ENCODE measurements at regions not wholly inside any gene's neighbourhood (a gene's known extent, or its start where the extent isn't known, plus 50 kb on each side); places are given as distances from the start of the nearest gene placed in this dataset.
"Not testable (repeated sequence)": the region's sequence is repeated elsewhere in the genome, so short reads cannot be mapped to it uniquely, and the experiment has no call there.

DNA sequence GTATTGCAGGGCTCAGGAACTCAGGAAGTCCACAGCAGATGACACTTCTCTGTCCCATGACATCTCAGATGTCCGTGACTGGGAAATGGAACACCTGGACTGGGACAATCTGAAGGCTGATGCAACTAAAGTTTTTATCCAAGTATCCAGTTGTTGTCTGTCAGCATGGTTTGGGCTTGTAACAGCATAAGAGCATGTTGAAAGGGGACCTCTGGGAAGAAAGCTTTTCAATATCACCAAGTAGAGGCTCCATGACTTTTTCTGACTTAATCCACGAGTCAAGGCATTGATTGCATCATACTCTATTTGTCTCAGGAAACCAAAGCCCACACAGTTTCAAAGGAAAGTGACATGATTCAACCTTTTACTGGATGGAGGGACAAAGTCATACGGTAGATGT, 807.7 kb downstream of the MTRR start:
- DNase-seq: no peak

DNA sequence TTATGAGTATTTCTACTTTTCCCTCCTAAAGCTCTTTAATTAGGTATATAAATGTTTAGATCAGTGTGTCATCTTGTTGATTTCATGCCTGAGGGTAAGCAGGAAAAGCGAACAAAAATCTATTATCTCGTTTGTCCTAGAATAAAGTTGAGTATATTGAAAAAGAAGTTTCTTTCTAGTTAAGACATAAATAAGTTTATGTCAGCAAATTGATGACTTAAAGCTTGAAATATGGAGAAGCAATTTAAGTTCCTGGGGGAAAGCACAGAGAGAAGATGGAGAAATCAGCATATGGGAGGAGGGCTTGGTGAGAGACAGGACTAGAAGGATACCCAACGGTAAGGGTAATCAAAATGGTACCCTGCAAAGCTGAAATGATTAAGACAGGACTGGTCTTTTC, 813.4 kb downstream of the MTRR start:
- DNase-seq: no peak

DNA sequence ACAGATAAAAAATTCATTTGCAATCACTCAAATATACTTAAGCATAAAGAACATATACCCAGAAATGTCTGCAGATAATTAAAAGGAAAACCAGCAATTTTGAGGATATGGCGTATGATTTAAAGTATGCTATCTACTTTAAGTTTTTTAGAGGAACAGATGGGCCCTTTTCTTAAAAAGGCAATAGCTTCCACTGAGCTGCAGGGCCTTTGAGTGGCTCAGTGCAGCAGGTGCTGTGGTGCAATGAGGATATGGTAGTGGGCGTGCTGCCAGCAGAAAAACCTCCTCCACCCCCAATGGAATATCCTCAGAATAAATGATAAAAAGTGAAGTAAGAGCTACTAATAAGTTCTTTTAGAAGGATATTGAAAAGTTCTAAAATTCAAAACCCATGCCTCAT, 814.5 kb downstream of the MTRR start:
- no peak for DNase-seq

DNA sequence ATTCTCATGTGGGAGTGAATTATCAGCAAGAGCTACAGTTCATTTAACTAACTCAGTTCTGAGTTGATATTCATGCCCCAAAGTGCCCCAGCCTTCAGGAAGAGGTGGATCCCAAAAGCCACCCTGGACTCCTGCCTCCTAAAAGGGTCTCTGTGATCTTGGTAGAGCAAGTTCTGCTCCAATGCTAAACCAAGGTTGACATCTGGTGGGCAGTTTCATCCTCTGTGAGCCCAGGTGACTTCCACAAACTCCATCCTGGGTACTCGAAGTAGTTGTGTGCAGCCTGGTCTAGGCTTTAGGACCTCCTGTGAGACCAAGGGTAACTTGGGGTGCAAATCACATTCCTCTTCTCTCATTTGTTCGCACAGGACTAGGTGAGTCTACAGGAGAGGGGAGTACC, 816.8 kb downstream of the MTRR start:
- DNase-seq: no peak

DNA sequence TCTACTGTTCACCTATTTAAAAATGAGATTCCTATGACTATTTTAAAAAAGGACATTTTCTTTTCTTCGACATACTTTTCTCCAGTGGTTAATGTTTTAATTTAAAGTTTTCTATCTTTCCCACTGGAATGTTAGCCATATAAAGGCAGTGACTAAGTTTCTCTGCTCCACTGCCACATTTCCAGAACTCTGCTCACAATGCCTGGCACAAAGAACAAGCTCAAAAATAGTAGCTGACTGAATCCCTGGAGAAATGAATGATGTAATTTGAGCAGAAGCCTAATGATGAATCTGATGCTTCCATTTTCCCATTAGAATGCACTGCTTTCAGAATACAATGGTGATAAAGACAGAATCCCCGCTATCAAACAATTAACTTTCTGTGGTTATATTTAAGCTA, 817.8 kb downstream of the MTRR start:
- DNase-seq: no peak

DNA sequence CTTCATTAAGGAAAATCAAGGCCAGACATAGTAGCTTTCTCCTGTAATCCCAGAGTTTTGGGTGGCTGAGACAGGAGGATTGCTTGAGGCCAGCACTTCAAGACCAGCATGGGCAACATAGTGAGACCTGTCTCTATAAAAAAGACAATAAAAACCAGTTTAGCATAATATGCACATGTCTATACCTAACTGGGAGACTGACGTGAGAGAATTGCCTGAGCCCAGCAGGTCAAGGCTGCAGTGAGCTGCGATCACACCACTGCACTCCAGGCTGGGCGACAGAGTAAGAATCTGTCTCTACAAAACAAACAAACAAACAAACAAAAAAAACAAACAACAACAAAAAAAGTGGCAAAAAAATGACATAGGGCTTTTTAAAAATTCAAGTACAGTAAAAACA, 820.8 kb downstream of the MTRR start:
- DNase-seq: no peak

DNA sequence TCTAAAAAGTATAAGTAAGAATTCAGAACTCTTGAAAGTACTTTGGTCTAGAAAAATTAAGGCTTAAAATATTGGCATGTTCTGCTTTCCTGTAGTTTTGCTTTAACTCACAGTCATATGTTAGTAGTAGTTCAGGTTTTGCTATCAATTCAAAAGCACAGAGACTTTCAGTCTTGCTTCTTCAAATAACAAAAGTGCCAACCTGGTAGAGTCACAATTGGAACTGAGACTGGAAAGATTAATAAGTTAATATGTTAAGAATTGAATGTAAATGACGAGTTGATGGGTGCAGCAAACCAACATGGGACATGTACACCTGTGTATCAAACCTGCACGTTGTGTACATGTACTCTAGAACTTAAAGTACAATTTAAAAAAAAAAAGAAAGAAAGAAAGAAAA, 822.3 kb downstream of the MTRR start:
- no peak for DNase-seq

DNA sequence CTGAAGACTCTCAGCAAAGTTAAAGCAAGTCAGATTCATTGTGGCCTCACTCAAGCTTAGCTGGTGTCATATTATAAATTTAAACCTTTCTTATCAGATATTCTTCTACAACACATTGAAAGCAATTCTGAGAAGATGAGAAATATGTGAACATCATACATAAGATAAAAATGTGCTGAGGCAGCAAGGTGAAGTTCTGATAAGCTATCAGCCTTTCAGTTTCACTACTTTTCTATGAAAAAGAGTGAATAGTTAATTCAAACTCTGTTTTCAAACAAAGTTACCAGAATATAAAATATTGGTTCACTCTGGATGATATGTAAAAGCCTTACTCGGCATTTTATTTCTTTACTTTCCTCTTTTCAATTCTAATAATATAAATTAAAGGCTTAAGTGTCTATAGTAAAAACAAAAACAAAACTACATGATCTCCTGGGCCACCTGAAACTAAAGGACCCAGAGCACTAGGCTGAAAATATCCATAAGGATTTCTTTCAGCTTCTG, 824.4 kb downstream of the MTRR start:
- DNase-seq: no peak

DNA sequence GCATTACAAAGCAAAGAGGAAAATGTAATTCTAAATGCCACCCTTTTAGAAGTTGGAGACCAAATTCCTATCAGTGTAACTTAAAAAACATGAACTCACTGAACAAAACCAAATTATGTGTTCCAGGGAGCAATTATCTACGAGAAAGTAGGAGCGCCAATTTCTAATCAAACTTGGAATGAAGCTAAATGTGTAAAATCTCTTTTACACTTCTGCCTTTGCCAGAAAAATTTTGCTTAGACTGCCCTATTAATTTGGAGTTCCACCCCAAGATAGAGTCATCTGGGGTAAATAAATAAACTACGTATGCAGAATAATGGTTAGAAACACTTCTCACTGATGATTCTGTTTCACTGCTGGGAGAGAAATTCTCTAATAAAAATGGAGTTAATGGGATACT, 825.6 kb downstream of the MTRR start:
- DNase-seq: no peak

DNA sequence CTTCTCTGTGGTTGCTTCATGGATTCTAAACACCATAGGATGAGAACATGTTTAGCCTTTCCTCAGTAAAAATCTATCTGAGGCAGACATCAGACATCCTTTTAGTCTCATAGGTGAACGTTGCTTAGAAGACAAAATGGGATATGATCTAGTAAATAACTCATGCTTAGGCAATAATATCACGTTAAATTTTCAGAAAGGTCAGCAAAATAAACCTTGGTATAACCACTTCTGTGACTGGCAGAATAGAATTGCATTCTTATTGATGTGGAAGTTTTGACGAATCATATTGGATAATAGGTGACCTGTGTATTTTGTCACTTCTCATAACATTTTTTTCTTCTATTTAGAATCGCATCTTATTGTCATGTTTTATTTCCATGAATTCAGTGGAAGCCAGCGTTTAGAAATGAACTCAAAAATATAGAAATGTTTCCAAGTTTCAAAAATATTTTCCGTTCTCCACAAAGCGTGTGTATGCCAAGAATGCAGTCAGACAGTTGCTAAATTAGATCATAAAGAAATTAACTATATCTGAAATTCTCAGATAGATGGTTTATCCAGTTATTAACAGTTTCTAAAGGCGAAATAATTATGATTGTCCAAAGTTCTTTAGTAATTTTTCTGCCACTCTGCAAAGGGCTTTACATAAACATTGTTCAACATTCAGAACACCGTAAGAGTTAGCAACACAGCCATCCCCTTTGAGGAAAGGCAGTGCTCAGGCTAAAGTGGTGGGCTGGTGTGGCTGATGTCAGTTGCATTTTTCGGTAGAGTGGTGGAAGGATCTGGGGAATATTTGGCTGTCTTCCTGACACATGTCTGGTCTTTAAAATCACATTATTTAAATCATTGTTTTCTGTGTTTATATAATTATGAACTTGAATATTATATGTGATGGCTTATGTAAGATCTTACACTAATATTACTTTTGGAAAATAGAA, 827.2 kb downstream of the MTRR start:
- no peak for DNase-seq

DNA sequence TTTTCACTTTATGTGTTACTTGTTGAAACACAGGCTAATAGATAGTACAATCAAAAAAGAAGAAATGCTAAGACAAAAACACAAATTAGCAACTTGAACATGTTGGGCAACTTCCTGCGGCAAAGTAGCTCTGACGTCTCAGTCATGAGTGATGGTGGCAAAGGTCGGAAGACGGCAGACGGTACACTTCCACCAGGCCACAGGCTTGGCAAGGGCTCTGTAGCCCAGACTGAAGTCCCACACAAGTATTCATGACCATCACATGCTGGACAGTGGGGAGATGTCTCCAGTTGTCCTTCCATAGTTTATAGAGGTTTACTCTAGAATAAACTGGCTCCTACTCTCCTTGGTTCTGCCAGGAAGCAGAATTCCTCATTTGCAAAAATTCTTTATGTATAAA, 831.3 kb downstream of the MTRR start:
- no peak for DNase-seq

DNA sequence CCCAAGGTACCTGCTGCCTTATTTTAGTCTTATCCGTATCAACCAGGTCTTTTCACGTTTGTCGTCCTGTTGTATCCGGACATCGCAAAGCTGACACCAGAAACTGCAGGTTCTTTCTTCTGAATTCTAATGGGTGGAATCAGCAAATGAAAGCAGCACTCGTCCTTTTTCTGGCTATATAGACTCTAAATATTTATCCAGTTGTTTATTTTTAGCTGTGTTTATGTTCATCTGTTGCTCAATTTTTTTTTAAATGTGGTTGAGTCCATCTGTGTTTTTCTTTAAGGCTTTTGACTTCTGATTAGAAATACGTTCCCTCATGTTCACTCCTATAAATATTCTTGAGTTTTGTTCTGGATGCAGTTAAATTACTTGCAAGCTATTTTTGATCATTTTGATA, 831.7 kb downstream of the MTRR start:
- DNase-seq: no peak

DNA sequence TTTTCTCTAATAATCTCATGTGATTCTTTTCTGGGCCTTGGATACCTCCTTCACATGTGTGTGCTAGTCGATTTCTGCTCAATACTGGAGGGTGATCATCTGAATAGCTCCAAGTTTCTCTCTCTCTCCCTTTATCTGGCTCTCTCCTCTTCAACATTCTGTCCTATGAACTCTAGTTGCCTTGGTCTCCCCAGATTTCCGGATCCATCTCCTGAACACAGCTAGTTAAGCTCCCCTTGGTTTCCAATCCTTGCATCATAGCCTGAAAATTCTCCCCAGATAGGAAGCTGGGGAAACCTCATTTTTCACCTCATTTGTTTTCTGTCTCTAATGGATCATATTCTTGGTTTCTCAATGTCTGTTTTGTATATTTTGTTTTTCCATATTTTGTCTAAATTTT, 832.3 kb downstream of the MTRR start:
- DNase-seq: no peak

DNA sequence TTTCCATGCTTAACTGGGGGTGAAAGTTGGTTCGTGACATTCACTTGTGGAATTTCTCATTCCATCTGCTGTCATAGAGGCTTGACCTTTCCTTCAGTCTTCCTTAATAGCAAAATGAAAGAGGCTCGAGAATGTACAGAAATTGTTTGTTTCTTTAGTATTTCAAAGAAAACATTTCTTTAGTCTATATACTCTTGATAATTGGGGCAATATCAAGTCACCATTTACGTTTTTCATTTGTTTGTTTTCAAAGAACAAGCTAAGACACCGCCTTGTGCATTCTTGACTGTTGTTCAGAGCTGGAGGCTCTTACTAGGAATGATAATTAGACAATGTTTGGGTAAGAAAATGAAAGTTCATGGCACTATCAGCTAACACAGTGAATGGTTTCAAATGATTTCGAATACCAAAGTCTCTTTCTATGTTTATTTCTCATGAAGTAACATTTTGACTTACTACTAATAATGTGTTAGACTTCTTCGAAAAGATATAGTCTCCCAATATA, 835.4 kb downstream of the SEMA5A start:
- no peak for DNase-seq

DNA sequence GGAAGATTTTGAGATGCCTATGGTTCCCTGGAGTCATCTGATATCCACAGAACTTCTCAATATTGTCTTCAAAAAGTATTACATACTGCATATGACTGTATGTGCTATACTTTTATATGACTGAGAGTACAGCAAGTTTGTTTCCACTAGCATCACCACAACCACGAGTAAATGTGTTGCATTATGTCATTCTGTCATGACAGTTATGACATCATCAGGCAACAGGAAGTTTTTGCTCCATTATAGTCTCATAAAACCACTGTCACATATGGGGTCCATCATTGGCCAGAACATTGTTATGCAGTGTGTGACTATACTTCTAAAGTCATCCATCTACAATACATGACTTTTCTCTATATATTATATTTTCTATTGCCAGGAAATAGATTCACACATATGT, 831.7 kb downstream of the SEMA5A start:
- DNase-seq: no peak

DNA sequence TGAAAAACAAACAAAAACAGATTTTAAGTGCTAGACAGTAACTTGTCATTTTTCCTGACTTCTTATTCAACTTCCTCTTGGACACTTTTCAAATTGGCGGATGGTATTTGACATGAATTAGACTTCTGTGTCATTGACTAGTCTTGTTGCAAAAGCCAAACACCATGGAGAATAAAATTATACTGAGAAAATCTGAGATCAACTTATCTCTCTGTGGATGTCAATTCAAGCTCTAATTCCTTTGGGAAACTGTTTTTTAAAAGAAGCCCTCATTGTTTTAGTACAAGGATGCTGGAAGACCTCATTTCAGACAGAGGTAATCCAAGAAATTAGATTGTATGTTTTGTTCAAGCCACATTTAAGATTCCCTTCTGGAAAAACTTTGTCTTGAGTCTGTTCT, 831.0 kb downstream of the SEMA5A start:
- DNase-seq: no peak

DNA sequence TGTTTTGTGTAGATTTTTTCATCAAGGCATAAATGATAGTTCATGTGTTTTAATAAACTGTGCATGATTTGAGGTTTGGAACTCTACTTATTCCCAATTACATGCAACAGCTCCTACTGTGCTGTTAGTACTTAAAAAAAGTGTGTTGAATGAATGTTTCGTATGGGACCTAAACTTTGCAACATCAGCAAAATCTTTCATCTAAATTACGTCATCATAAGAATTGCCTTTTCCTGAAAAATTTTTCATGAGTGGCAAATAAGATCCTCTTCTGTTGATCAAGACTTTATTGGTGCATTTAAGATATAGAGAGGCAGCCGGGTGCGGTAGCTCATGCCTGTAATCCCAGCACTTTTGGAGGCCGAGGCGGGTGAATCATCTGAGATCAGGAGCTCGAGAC, 826.1 kb downstream of the SEMA5A start:
- no peak for DNase-seq

DNA sequence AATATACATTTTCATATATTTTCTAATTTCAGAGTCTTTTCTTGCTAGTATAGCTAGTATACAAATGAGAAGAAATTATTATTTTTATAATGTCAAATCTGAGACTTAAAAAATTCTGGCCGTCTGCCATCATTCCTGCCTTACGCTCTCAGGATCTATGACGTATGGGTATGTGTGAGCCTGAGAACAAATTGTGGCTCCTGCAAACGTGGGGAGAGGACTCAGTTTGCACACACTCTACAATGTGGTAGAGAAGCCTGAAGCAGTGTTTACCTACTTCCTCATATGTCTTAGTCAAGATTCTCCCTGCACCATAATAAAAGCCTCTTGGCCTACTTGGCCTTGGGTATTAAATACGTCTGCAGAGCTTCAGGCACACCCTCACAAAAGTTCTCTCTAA, 825.4 kb downstream of the SEMA5A start:
- DNase-seq: no peak

DNA sequence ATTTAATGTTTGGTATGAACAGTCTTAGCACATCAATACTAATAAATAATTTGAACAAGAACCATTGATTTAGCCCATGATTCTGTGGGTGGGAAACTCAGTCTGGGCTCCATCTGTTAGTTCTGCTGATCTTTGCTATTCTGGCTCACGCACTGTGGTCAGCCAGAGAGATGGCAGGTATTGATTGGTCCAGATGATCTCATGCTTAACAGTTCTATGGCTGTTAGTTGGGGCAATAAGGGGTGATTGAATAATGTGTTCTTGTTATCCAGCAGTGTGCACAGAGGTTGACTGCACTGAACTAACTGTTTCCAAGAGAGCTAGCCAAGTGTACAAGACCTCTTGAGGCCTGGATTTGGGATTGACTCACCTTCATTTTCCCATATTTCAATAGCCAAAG, 824.3 kb downstream of the SEMA5A start:
- DNase-seq: no peak

DNA sequence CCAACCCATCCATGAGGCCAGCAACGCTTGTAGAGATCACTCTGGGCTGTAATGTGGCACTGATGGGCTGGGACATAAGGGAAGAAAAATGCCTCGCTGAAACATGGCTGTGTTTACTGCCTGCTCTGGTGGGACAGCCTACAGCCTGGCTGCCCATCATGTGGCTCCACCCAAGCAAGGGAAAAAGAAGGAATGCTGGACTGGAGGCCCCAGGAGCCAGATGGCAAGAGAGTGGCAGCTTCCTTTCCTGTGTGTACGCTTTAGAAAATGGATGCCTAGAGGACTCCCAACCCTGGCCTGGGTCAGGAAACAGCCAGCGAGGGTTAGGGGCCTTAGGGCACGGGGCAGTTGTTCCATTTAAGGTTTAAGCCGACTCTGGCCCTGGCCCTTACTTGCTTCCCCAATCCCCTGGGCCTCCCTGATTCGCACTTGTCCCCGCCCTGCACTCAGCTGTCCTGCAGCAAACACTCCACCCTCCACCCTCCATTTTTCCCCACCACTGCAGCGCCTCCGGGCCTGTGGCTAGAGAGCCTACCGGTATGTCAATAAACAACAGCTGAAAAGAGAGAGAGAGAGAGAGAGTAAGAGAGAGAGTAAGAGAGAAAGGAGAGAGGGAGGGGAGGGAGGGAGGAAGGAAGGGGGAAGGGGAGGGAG, 819.4 kb downstream of the SEMA5A start:
- no peak for DNase-seq

DNA sequence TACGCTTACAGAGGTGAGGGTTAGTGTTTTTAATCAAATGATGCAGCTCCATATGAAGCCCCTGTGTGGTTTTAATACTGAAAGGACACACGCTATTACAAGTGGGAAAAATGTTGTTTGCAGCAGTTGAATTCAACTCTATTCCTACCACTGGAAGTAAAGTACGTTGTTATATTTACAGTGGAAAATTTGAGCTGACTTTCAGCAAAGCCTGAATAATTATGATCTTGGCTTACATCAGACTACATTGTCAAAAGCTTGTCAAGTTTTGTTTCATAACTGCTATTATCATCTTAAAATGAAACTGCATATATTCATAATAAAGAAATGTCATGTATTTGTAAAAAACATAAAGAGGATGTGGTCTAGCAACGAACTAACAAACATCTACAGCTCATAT, 818.5 kb downstream of the SEMA5A start:
- DNase-seq: no peak

DNA sequence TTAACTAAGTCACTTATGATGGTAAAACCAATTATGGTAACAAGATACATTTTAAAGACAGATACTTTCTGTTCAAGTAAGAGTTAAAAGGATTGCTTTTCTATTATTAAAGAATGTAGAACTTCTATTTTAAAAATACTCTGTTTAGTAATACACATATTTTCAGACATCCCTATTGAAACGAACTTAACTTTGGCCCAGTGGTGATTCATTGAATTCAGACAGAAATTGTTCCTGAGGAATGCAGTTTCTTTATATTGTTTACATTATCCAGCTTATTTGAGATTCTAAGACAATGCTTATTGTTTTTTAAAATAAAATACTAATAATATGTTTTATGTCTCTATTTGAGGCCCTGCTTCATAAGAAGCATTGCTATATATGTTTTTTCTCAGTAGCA, 816.4 kb downstream of the SEMA5A start:
- DNase-seq: no peak

DNA sequence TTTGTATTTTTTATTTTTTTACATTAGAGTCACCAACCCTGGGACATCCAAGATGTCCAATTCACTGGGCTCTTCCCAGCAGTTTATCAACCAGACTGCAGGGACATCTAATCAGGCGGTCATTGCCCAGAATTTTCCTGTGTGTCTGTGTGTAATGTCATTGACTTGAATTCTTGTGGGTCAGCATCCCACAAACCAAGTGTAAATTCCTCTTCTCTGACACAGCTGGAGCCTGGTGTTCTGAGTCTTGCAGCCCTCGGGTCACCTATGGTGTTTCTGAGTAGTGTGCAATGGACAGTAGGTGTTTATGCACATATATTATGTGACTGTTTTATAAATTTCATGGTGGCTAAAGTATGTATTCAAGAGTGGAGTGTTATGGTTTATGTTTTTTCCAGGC, 815.7 kb downstream of the SEMA5A start:
- DNase-seq: no peak

DNA sequence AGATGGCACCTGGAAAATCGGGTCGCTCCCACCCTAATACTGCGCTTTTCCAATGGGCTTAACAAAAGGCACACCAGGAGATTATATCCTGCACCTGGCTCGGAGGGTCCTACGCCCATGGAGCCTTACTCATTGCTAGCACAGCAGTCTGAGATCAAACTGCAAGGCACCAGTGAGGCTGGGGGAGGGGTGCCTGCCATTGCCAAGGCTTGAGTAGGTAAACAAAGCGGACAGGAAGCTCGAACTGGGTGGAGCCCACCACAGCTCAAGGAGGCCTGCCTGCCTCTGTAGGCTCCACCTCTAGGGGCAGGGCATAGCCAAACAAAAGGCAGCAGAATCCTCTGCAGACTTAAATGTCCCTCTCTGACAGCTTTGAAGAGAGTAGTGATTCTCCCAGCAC, 814.8 kb downstream of the SEMA5A start:
- DNase-seq: not testable (repeated sequence)
